H1 (cell line): ENCODE measurements at regions not wholly inside any gene's neighbourhood (a gene's known extent, or its start where the extent isn't known, plus 50 kb on each side); places are given as distances from the start of the nearest gene placed in this dataset.

Experiments
- CTCF ChIA-PET: fragments of 300-600 bp; sonication (Branson Sonifier 250); formaldehyde crosslinking; loops from one replicate; lab custom pipeline; 2021; ENCODE audit not compliant: partially characterized antibody; lab: Charles Lee
- POLR2A ChIA-PET: fragments of 300-600 bp; sonication (Branson Sonifier 250); formaldehyde crosslinking; loops from one replicate; lab custom pipeline; 2021; ENCODE audit warnings: inconsistent platforms; ENCODE audit not compliant: partially characterized antibody; lab: Charles Lee
- DNase-seq, 2 experiments: peaks; one replicate each; pipeline versions ENCODE4 v3.0.0 to v3.0.0-alpha.2; 2010 to 2022; ENCODE audit warnings: low spot score in 2 of 2, low read depth in 1 of 2, mixed read lengths in 1 of 2
- FAIRE-seq: peaks from 2 replicates; lab custom pipeline; 2011; peaks lifted over from hg19 to GRCh38; lab: Jason Lieb, UNC
- H2AFZ ChIP-seq: 2 replicates; pipeline ENCODE4 v1.8.1; 2012; ENCODE audit warnings: low read length, inconsistent platforms
- H2AK5ac ChIP-seq: 2 replicates; pipeline ENCODE4 v1.6.1; 2013; ENCODE audit warnings: low read depth, low read length
- H2BK120ac ChIP-seq: replicated peaks from 2 replicates; pipeline ENCODE3; 2013; ENCODE audit warnings: low read depth, low read length, inconsistent platforms
- H2BK12ac ChIP-seq: 2 replicates; pipeline ENCODE4 v1.6.1; 2013; ENCODE audit warnings: low read depth, low read length
- H2BK15ac ChIP-seq: 2 replicates; pipeline ENCODE4 v1.6.1; 2013; ENCODE audit warnings: low read length
- H2BK20ac ChIP-seq: 2 replicates; pipeline ENCODE4 v1.6.1; 2013; ENCODE audit warnings: low read length
- H2BK5ac ChIP-seq: 2 replicates; pipeline ENCODE4 v1.6.1; 2013; ENCODE audit warnings: low read depth, low read length
- H3K14ac ChIP-seq: 2 replicates; pipeline ENCODE4 v1.6.1; 2013; ENCODE audit warnings: inconsistent platforms; ENCODE audit not compliant: insufficient read length
- H3K18ac ChIP-seq: 2 replicates; pipeline ENCODE4 v1.6.1; 2013; ENCODE audit warnings: low read length; ENCODE audit errors: extremely low read depth
- H3K23ac ChIP-seq: 2 replicates; pipeline ENCODE4 v1.6.1; 2013; ENCODE audit warnings: inconsistent platforms; ENCODE audit not compliant: insufficient read length
- H3K23me2 ChIP-seq: 2 replicates; pipeline ENCODE4 v1.6.1; 2013; ENCODE audit warnings: low read depth, low read length
- H3K27ac ChIP-seq: 2 replicates; pipeline ENCODE4 v1.6.1; 2011; ENCODE audit warnings: low read depth, low read length, inconsistent platforms
- H3K27me3 ChIP-seq, 4 experiments: replicated peaks in 1 of 4; 1 replicate in 1 of 4; 2 replicates in 3 of 4; pipeline versions ENCODE4 v1.6.1 to v1.8.1; 2011 to 2013; ENCODE audit warnings: low read length in 3 of 4, mild to moderate bottlenecking in 3 of 4, inconsistent platforms in 2 of 4, mixed read lengths in 2 of 4, moderate library complexity in 1 of 4; ENCODE audit not compliant: control insufficient read depth in 3 of 4, insufficient read depth in 3 of 4; ENCODE audit errors: extremely low read depth in 1 of 4
- H3K36me3 ChIP-seq, 4 experiments: 2 replicates each; pipeline versions ENCODE4 v1.6.1 to v1.8.1; 2011 to 2013; ENCODE audit warnings: mild to moderate bottlenecking in 4 of 4, low read length in 3 of 4, moderate library complexity in 2 of 4, control low read depth in 1 of 4, inconsistent platforms in 1 of 4; ENCODE audit not compliant: insufficient read depth in 4 of 4, control insufficient read depth in 2 of 4
- H3K4ac ChIP-seq: replicated peaks from 2 replicates; pipeline ENCODE3; 2013; ENCODE audit warnings: low read length, low read depth, mixed read lengths, inconsistent platforms; ENCODE audit not compliant: insufficient read length
- H3K4me1 ChIP-seq, 4 experiments: replicated peaks in 1 of 4; 1 replicate in 1 of 4; 2 replicates in 3 of 4; pipeline versions ENCODE4 v1.6.1 to v1.8.1; 2011 to 2013; ENCODE audit warnings: low read length in 3 of 4, inconsistent platforms in 2 of 4, mixed read lengths in 1 of 4; ENCODE audit not compliant: insufficient read depth in 4 of 4, control insufficient read depth in 3 of 4
- H3K4me2 ChIP-seq, 2 experiments: 2 replicates each; pipeline versions ENCODE4 v1.6.1 to v1.8.1; 2011 to 2013; ENCODE audit warnings: low read depth in 2 of 2, low read length in 2 of 2, control low read depth in 1 of 2, inconsistent platforms in 1 of 2, mild to moderate bottlenecking in 1 of 2; ENCODE audit not compliant: insufficient read depth in 1 of 2
- H3K4me3 ChIP-seq, 4 experiments: fragments of 200-600, 300-600 bp in 1 of 4; sonication (generic), shearing (Covaris generic), sonication (Bioruptor Twin) in 1 of 4; 2 replicates each; pipeline versions ENCODE4 v1.5.1 to v1.8.1; 2011 to 2016; ENCODE audit warnings: low read length in 4 of 4, low read depth in 3 of 4, control low read depth in 2 of 4, inconsistent platforms in 2 of 4, mild to moderate bottlenecking in 2 of 4, mixed read lengths in 1 of 4, moderate library complexity in 1 of 4; ENCODE audit not compliant: insufficient read depth in 2 of 4; ENCODE audit errors: extremely low read depth in 1 of 4
- H3K56ac ChIP-seq: replicated peaks from 2 replicates; pipeline ENCODE3; 2013; ENCODE audit warnings: low read depth, mild to moderate bottlenecking, mixed read lengths, low read length, inconsistent platforms; ENCODE audit not compliant: insufficient read length
- H3K79me1 ChIP-seq: 2 replicates; pipeline ENCODE4 v1.6.1; 2013; ENCODE audit warnings: low read depth, low read length, control low read depth
- H3K79me2 ChIP-seq, 2 experiments: 2 replicates each; pipeline versions ENCODE4 v1.6.1 to v1.8.1; 2012 to 2013; ENCODE audit warnings: low read length in 2 of 2, mild to moderate bottlenecking in 2 of 2, inconsistent platforms in 1 of 2; ENCODE audit not compliant: insufficient read depth in 2 of 2, control insufficient read depth in 1 of 2
- H3K9ac ChIP-seq, 4 experiments: replicated peaks in 1 of 4; 1 replicate in 1 of 4; 2 replicates in 3 of 4; pipeline versions ENCODE4 v1.6.1 to v1.8.1; 2011 to 2013; ENCODE audit warnings: low read depth in 3 of 4, low read length in 3 of 4, control low read depth in 2 of 4, mild to moderate bottlenecking in 2 of 4, moderate library complexity in 2 of 4, inconsistent platforms in 1 of 4; ENCODE audit errors: extremely low read depth in 1 of 4
- H3K9me3 ChIP-seq, 2 experiments: 2 replicates each; pipeline versions ENCODE4 v1.6.1 to v1.8.1; 2012 to 2013; ENCODE audit warnings: mild to moderate bottlenecking in 2 of 2, moderate library complexity in 2 of 2, control low read depth in 1 of 2, inconsistent platforms in 1 of 2, low read depth in 1 of 2, low read length in 1 of 2, mixed read lengths in 1 of 2; ENCODE audit not compliant: insufficient read depth in 2 of 2
- H4K20me1 ChIP-seq, 2 experiments: replicated peaks in 1 of 2; 2 replicates each; pipeline versions ENCODE3 to v1.8.1; 2011 to 2013; ENCODE audit warnings: inconsistent platforms in 2 of 2, low read length in 2 of 2, mild to moderate bottlenecking in 1 of 2; ENCODE audit not compliant: insufficient read depth in 2 of 2, control insufficient read depth in 1 of 2
- H4K5ac ChIP-seq: 2 replicates; pipeline ENCODE4 v1.6.1; 2013; ENCODE audit warnings: low read length, low read depth, mixed read lengths, inconsistent platforms; ENCODE audit not compliant: insufficient read length
- H4K8ac ChIP-seq: 2 replicates; pipeline ENCODE4 v1.8.0; 2013; ENCODE audit warnings: mild to moderate bottlenecking, moderate library complexity, low read length, inconsistent platforms; ENCODE audit not compliant: insufficient read depth; ENCODE audit errors: extremely low read depth
- H4K91ac ChIP-seq: replicated peaks from 2 replicates; pipeline ENCODE3; 2013; ENCODE audit warnings: low read length, mixed read lengths, inconsistent platforms; ENCODE audit not compliant: insufficient read length
- EP300 ChIP-seq, 2 experiments: IDR thresholded peaks; 1 replicate in 1 of 2; 2 replicates in 1 of 2; pipeline ENCODE4 v1.6.1; 2011 to 2012; ENCODE audit warnings: low read depth in 2 of 2, low read length in 2 of 2, mild to moderate bottlenecking in 2 of 2, borderline replicate concordance in 1 of 2, inconsistent platforms in 1 of 2, moderate library complexity in 1 of 2
- WGBS, 2 experiments: shearing (Covaris generic) in 1 of 2; methylation state at CpG; one replicate each; pipeline versions ENCODE4 v1.1.6 to v1.1.7; 2013 to 2015; ENCODE audit warnings: low lambda C conversion rate in 2 of 2, mixed read lengths in 2 of 2, inconsistent platforms in 1 of 2, low coverage in 1 of 2, missing lambda C conversion rate in 1 of 2; ENCODE audit not compliant: insufficient replicate concordance in 2 of 2, insufficient coverage in 1 of 2, insufficient read length in 1 of 2; ENCODE audit errors: extremely low coverage in 1 of 2, missing lambda C conversion rate in 1 of 2; 5-methylcytosine and 5-hydroxymethylcytosine counted together

DNA sequence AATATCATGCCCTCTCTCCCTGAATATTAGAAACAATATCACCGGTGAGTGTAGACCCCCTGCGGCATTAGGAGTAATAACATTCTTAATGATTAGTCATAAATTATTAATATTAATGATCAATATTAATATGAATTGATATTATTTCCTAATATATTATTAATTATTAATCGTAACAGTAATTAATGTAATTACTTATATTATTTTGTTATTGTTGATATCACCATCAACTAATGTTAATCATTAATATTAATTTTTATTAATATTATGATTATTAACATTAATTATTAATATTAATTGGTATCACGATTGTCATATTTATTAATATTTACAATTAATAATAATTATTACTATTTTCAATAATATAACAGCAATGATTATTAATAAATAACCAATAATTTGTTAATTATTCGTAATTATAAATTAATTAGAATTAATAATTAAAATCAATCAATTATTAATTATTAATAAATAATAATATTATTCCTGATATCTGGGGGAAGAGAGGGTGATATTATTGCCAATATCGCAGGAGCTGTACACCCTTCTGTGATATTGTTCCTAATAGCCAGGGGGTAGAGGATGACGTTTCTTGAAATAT is 528.8 kb upstream of the PCDH20 start:
- TF ChIP-seq EP300 (IDR thresholded peaks at IDR 0.05; ENCODE audit: borderline replicate concordance in 1 of 2, low read depth in 2 of 2, low read length in 2 of 2): no peak
- no peaks in the 10 kb centered on the region for H3K9me3 ChIP-seq
- no peaks in the 10 kb centered on the region for H3K79me1 ChIP-seq
- no peak overlapping the region for H3K4me2 ChIP-seq
- H3K27ac ChIP-seq: no peak overlapping the region
- H3K4me3 ChIP-seq: no peak overlapping the region
- H3K79me2 ChIP-seq: no peaks in the 10 kb centered on the region
- H4K8ac ChIP-seq: no peak overlapping the region
- no peak overlapping the region for H4K91ac ChIP-seq
- no peak overlapping the region for H2BK15ac ChIP-seq
- no peak for DNase-seq
- no peak overlapping the region for H3K9ac ChIP-seq
- no peaks in the 10 kb centered on the region for H3K4me1 ChIP-seq
- no peak overlapping the region for H2AK5ac ChIP-seq
- H2BK120ac ChIP-seq: no peak overlapping the region
- no peak overlapping the region for H2BK12ac ChIP-seq
- no peak overlapping the region for H2AFZ ChIP-seq
- no peak for FAIRE-seq
- no peaks in the 10 kb centered on the region for H4K20me1 ChIP-seq
- no peak overlapping the region for H3K56ac ChIP-seq
- ChIA-PET POLR2A (no interaction called here), CTCF (no interaction called here)
- no peak overlapping the region for H2BK20ac ChIP-seq
- no peak overlapping the region for H4K5ac ChIP-seq
- no peak overlapping the region for H3K18ac ChIP-seq
- no peak overlapping the region for H2BK5ac ChIP-seq
- no peaks in the 10 kb centered on the region for H3K23me2 ChIP-seq
- no peak overlapping the region for H3K4ac ChIP-seq
- no peaks in the 10 kb centered on the region for H3K27me3 ChIP-seq
- no peaks in the 10 kb centered on the region for H3K36me3 ChIP-seq
- H3K23ac ChIP-seq: no peak overlapping the region
- whole genome bisulfite sequencing, 2 experiments: 82% methylated on average over 7 of the region's 7 CpGs; no CpG with 5 or more reads in 1 of the 2 experiments
- H3K14ac ChIP-seq: no peak overlapping the region
